ENCODE measurements at regions not wholly inside any gene's neighbourhood (a gene's known extent, or its start where the extent isn't known, plus 50 kb on each side); places are given as distances from the start of the nearest gene placed in this dataset.

DNA sequence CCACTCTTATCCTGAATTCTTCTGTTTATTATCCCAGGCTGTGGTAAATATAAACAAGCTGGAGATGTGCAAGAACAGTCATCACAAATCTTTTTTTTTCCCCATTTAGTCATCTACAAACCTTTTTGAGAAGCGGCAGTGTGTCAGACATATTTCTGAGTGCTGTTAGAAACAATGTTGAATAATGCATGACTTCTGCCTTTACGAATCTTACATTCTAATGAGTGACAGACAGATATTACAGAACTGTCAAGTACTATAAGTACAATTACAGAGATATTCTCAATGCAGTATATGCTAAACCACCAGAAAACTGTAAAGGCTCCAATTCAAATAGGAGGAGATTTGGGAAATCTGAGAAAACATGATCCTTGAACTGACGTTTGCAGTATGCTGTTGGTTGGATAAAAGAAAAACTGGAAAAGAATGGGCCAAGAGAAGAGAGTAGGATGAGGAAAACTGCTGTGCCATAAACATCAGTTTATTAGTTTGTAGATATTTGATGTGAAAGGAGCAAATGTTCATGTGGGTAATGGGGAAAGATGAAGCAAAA is 379.5 kb upstream of the SLC8A1 start (continued):
- TF ChIP-seq, protein P1, sequence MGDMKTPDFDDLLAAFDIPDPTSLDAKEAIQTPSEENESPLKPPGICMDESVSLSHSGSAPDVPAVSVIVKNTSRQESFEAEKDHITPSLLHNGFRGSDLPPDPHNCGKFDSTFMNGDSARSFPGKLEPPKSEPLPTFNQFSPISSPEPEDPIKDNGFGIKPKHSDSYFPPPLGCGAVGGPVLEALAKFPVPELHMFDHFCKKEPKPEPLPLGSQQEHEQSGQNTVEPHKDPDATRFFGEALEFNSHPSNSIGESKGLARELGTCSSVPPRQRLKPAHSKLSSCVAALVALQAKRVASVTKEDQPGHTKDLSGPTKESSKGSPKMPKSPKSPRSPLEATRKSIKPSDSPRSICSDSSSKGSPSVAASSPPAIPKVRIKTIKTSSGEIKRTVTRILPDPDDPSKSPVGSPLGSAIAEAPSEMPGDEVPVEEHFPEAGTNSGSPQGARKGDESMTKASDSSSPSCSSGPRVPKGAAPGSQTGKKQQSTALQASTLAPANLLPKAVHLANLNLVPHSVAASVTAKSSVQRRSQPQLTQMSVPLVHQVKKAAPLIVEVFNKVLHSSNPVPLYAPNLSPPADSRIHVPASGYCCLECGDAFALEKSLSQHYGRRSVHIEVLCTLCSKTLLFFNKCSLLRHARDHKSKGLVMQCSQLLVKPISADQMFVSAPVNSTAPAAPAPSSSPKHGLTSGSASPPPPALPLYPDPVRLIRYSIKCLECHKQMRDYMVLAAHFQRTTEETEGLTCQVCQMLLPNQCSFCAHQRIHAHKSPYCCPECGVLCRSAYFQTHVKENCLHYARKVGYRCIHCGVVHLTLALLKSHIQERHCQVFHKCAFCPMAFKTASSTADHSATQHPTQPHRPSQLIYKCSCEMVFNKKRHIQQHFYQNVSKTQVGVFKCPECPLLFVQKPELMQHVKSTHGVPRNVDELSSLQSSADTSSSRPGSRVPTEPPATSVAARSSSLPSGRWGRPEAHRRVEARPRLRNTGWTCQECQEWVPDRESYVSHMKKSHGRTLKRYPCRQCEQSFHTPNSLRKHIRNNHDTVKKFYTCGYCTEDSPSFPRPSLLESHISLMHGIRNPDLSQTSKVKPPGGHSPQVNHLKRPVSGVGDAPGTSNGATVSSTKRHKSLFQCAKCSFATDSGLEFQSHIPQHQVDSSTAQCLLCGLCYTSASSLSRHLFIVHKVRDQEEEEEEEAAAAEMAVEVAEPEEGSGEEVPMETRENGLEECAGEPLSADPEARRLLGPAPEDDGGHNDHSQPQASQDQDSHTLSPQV (IDR thresholded peaks at IDR 0.05), result no peak
- TF ChIP-seq SUZ12 (IDR thresholded peaks at IDR 0.05; ENCODE audit: unreplicated experiment), result no peak
- TF ChIP-seq, protein P2, sequence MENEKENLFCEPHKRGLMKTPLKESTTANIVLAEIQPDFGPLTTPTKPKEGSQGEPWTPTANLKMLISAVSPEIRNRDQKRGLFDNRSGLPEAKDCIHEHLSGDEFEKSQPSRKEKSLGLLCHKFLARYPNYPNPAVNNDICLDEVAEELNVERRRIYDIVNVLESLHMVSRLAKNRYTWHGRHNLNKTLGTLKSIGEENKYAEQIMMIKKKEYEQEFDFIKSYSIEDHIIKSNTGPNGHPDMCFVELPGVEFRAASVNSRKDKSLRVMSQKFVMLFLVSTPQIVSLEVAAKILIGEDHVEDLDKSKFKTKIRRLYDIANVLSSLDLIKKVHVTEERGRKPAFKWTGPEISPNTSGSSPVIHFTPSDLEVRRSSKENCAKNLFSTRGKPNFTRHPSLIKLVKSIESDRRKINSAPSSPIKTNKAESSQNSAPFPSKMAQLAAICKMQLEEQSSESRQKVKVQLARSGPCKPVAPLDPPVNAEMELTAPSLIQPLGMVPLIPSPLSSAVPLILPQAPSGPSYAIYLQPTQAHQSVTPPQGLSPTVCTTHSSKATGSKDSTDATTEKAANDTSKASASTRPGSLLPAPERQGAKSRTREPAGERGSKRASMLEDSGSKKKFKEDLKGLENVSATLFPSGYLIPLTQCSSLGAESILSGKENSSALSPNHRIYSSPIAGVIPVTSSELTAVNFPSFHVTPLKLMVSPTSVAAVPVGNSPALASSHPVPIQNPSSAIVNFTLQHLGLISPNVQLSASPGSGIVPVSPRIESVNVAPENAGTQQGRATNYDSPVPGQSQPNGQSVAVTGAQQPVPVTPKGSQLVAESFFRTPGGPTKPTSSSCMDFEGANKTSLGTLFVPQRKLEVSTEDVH (IDR thresholded peaks at IDR 0.05; ENCODE audit: low read depth, partially characterized antibody), result no peak

DNA sequence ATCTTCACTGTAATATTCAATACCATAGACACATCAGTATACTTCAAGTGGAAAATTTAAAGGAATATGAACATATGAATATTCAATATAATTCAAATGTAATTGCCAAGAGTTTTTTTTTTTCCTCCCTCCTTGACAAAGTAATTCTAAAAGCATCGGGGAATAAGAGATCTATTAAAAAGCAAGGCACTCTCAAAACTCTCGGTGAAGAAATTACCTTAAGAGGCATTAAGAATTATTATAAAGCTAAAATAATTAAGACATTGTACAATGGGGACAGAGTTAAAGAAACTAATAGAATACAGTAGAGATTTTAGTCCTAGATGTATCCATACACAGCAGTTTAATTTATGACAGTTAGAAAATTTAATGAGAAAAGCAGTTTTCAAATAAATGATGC is 390.0 kb upstream of the SLC8A1 start:
- Histone ChIP-seq H3K9ac (ENCODE audit: control insufficient read depth, insufficient read depth, low read length) (no peak overlapping the region), H3K27ac (ENCODE audit: control insufficient read depth, insufficient read depth) (no peak overlapping the region), H3K9me3 (replicated peaks; ENCODE audit: control insufficient read depth, insufficient read depth, low read length) (no peaks in the 10 kb centered on the region), H3K36me3 (ENCODE audit: control insufficient read depth in 2 of 2, insufficient read depth in 2 of 2, low read length in 1 of 2) (no peaks in the 10 kb centered on the region), H3K4me2 (ENCODE audit: control insufficient read depth, insufficient read depth) (no peak overlapping the region), H3K27me3 (replicated peaks in 1 of 2; ENCODE audit: control insufficient read depth in 2 of 2, insufficient read depth in 2 of 2, low read length in 1 of 2) (no peaks in the 10 kb centered on the region), H3K79me2 (ENCODE audit: control insufficient read depth, insufficient read depth, low read length) (no peaks in the 10 kb centered on the region), H4K20me1 (ENCODE audit: control insufficient read depth, insufficient read depth) (no peaks in the 10 kb centered on the region), H3K4me1 (ENCODE audit: control insufficient read depth, insufficient read depth, low read length) (no peaks in the 10 kb centered on the region), H3K4me3 (no peak overlapping the region), H2AFZ (ENCODE audit: control insufficient read depth, low read depth, low read length) (no peak overlapping the region)
- no peak for FAIRE-seq
- SMC1A ChIA-PET (ENCODE audit: uncharacterized antibody, unreplicated experiment), result no interaction called here
- intact Hi-C loops (cut with micrococcal nuclease; ENCODE audit: unreplicated experiment) (no loop called here), in situ Hi-C loops (cut with MboI) (no loop called here)
- 58% methylated on average over 2 of the region's 2 CpGs for WGBS (ENCODE audit: insufficient coverage, insufficient replicate concordance, low lambda C conversion rate, missing lambda C conversion rate)
- no peak for DNase-seq (ENCODE audit: low read depth, low spot score)
- no peak for ATAC-seq
- POLR2A ChIA-PET, result no interaction called here
- BruUV-seq (replicated peaks), result no TSS peak
- RAD21 ChIA-PET (ENCODE audit: unreplicated experiment), result no interaction called here
- CTCF ChIA-PET, result no interaction called here
- TF ChIP-seq, protein P3, sequence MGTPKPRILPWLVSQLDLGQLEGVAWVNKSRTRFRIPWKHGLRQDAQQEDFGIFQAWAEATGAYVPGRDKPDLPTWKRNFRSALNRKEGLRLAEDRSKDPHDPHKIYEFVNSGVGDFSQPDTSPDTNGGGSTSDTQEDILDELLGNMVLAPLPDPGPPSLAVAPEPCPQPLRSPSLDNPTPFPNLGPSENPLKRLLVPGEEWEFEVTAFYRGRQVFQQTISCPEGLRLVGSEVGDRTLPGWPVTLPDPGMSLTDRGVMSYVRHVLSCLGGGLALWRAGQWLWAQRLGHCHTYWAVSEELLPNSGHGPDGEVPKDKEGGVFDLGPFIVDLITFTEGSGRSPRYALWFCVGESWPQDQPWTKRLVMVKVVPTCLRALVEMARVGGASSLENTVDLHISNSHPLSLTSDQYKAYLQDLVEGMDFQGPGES (IDR thresholded peaks at IDR 0.05), result no peak
- TF ChIP-seq CREB1 (IDR thresholded peaks at IDR 0.05; ENCODE audit: low read depth) (no peak), TBL1XR1 (IDR thresholded peaks at IDR 0.05; ENCODE audit: low read depth, low read length) (no peak), FOXK2 (IDR thresholded peaks at IDR 0.05) (no peak), GATAD2B (conservative IDR thresholded peaks at IDR 0.05; ENCODE audit: low read depth) (no peak), SMARCA5 (IDR thresholded peaks at IDR 0.05) (no peak), RUNX3 (IDR thresholded peaks at IDR 0.05; ENCODE audit: low read length) (no peak), BHLHE40 (IDR thresholded peaks at IDR 0.05; ENCODE audit: borderline replicate concordance in 1 of 2, low read depth in 2 of 2, low read length in 1 of 2) (no peak)
- TF ChIP-seq, protein P4, sequence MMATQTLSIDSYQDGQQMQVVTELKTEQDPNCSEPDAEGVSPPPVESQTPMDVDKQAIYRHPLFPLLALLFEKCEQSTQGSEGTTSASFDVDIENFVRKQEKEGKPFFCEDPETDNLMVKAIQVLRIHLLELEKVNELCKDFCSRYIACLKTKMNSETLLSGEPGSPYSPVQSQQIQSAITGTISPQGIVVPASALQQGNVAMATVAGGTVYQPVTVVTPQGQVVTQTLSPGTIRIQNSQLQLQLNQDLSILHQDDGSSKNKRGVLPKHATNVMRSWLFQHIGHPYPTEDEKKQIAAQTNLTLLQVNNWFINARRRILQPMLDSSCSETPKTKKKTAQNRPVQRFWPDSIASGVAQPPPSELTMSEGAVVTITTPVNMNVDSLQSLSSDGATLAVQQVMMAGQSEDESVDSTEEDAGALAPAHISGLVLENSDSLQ (IDR thresholded peaks at IDR 0.05), result no peak

Measured in GM12878 (cell line).